ENCODE measurements at regions not wholly inside any gene's neighbourhood (a gene's known extent, or its start where the extent isn't known, plus 50 kb on each side); places are given as distances from the start of the nearest gene placed in this dataset.

DNA sequence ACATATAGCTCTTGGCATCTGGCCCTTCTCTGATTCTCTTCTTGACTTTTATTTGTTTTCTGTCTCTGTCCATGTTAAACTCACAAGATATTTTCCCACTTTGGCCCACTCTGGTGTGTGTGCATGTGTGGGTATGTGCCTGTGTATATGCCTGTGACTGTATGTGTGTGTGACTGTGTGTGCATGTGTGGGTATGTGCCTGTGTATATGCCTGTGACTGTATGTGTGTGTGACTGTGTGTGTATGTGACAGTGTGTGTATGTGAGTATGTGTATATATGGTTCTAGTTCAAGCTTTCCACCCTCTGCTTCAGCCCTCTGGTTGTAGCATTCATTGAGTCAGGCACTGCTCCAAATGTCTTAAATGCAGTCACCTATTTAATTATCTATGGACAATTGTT is 88.6 kb upstream of the GGTLC1 start:
- no peak overlapping the region for H3K4me3 ChIP-seq (replicated peaks; ENCODE audit: low read depth, low read length)
- TF ChIP-seq, protein P1, sequence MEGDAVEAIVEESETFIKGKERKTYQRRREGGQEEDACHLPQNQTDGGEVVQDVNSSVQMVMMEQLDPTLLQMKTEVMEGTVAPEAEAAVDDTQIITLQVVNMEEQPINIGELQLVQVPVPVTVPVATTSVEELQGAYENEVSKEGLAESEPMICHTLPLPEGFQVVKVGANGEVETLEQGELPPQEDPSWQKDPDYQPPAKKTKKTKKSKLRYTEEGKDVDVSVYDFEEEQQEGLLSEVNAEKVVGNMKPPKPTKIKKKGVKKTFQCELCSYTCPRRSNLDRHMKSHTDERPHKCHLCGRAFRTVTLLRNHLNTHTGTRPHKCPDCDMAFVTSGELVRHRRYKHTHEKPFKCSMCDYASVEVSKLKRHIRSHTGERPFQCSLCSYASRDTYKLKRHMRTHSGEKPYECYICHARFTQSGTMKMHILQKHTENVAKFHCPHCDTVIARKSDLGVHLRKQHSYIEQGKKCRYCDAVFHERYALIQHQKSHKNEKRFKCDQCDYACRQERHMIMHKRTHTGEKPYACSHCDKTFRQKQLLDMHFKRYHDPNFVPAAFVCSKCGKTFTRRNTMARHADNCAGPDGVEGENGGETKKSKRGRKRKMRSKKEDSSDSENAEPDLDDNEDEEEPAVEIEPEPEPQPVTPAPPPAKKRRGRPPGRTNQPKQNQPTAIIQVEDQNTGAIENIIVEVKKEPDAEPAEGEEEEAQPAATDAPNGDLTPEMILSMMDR (IDR thresholded peaks at IDR 0.05; ENCODE audit: low read length, missing control alignments), result no peak
- DNase-seq (ENCODE audit: low read depth), result no peak

DNA sequence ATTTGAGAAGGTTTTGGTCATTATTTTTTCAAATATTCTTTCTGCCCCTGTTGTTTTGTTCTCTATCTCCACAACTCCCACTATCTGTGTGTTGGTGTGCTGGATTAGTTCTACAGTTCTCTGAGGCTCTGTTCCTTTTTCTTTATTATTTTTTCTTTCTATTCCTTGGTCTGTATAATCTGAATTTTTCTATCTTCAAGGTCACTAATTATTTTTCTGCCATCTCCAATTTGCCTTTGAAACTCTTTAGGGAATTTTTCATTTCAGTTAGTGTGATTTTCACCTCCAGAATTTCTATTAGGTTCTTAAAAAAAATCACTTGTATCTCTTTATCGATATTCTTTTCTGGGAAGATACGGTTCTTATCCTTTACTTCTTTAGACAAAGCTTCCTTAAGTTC is 82.1 kb upstream of the GGTLC1 start:
- TF ChIP-seq, protein P1 (IDR thresholded peaks at IDR 0.05; ENCODE audit: low read length, missing control alignments), result no peak
- no peak for DNase-seq (ENCODE audit: low read depth)
- no peak overlapping the region for H3K4me3 ChIP-seq (replicated peaks; ENCODE audit: low read depth, low read length)

DNA sequence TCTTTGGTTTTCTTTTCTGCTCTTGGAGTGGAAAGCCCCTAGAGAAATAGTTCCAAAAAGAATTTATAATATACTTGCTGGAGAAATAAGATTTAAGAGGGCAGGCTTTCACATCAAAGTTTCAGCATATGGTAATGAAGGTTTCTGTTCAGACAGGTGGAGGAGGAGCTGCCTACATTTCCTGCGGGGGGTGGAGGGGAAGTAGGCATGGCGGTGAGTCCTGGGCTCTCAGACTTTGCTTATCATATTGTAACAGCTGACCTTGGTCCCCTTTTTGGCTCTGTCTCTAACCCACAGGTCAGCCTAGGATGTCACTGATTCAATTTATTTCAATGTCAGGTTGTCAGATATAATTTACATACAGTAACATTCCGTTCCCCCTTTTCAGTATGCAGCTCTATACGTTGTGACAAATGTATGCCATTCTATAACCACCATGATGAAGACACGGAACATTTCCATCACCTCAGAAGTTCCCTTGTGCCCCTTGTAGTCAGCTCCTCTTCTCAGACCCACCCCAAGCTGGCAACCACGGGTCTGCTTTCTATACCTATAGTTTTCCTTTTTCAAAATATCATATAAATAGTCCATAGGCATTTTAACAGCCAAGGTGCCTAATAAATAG is 77.6 kb upstream of the GGTLC1 start:
- no peak for DNase-seq (ENCODE audit: low read depth)
- no peak overlapping the region for H3K4me3 ChIP-seq (replicated peaks; ENCODE audit: low read depth, low read length)
- TF ChIP-seq, protein P1 (IDR thresholded peaks at IDR 0.05; ENCODE audit: low read length, missing control alignments), result no peak

DNA sequence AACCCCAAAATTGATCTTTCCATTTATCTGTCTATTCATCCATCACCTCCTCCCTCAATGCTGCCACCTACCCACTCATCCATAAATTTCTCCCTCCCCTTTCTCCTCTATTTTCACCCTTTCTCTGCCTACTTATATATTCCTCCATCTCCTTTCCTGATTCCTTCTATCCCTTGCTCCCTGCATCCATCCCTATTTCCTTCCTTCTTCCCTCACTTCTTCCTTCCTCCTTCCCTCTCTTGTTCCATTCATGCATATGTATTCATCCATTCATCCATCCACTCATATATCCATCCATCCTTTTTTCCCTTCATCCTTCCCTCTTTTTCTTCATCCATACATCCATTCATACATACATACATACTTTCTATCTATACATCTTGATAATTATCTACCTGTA is 76.3 kb upstream of the GGTLC1 start:
- H3K4me3 ChIP-seq (replicated peaks; ENCODE audit: low read depth, low read length), result no peak overlapping the region
- no peak for DNase-seq (ENCODE audit: low read depth)
- TF ChIP-seq, protein P1 (IDR thresholded peaks at IDR 0.05; ENCODE audit: low read length, missing control alignments), result no peak

DNA sequence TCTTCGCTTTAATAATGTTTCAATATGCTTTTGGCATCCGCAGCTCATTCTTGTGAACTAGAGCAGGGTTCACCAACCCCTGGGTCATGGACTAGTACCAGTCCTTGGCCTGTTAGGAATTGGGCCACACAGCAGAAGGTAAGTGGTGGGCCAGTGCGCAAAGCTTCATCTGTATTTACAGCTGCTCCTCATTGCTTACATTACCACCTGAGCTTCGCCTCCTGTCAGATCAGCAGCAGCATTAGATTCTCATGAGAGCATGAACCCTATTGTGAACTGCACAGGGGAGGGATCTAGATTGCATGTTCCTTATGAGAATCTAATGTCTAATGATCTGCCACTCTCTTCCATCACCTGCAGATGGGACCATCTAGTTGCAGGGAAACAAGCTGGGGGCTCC is 75.5 kb upstream of the GGTLC1 start:
- H3K4me3 ChIP-seq (replicated peaks; ENCODE audit: low read depth, low read length), result no peak overlapping the region
- no peak for DNase-seq (ENCODE audit: low read depth)
- TF ChIP-seq, protein P1 (IDR thresholded peaks at IDR 0.05; ENCODE audit: low read length, missing control alignments), result no peak

DNA sequence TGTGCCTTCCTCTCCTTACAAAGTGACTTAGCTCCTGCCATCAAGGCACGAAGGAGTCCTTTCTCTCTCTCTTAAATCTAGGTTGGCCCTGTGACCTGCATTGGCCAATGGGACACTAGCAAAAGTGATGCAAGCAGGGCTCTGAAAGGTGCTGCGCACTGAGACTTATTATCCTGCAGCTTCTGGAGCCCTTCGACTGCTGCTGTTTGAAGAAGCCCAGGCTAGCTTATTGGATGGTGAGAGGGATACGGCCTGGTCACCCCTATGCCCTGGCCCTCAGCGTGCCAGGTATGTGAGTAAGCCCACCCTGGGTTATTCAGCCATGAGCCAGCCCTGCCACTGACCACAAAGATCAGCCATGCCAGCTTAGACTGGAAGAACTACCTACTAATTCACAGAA is 74.5 kb upstream of the GGTLC1 start:
- TF ChIP-seq, protein P1 (IDR thresholded peaks at IDR 0.05; ENCODE audit: low read length, missing control alignments), result no peak
- no peak overlapping the region for H3K4me3 ChIP-seq (replicated peaks; ENCODE audit: low read depth, low read length)
- no peak for DNase-seq (ENCODE audit: low read depth)

DNA sequence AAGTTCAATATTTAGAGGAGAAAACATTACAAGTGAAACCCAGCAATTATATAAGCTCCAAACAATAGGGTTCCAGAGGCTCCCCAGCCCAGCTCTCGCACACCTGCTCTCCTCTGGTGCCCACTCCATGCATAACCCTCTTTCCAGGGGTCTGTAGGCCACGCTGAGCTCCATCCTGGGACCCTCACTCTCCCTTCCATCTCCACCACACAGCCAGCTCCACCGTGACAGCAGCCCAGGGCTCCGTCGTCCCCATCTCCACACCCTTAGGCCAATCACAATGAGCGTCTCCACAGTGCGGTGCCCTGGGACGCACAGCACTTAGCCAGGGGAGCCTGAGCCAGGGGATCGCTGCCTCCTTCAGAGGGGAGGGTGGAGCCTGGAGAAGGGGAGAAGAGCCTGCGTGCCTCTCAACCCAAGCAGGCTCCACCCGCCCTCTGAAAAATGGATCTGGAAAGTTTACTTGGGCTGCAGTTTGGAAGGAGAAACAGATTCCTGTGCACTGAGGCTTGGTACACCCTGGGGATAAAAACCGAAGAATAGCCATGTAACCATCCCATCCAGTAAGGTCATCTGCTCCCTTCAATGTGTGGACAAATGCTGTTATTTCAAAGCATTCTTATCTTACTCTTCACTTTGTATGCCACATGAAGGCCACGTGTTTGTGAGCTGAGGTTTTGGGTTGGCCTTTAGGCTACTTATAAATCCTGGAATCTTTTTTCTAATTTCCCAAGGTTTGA is 72.4 kb upstream of the GGTLC1 start:
- DNase-seq (ENCODE audit: low read depth), result no peak
- TF ChIP-seq, protein P1 (IDR thresholded peaks at IDR 0.05; ENCODE audit: low read length, missing control alignments), result no peak
- no peak overlapping the region for H3K4me3 ChIP-seq (replicated peaks; ENCODE audit: low read depth, low read length)

Measured in fibroblast of pulmonary artery (primary cell).